Activated T-helper 1 cell treated with anti-CD3 and anti-CD28 coated beads, Interleukin-12 subunit alpha, Interleukin-12 subunit beta, Interleukin-2, Interleukin-4 antibody, amounts not matched to agents 30 ng/mL and 10 ng/mL and 1 ng/mL, durations not matched to agents 14 hours and 24 hours and 36 hours (primary cell): ENCODE measurements at regions not wholly inside any gene's neighbourhood (a gene's known extent, or its start where the extent isn't known, plus 50 kb on each side); places are given as distances from the start of the nearest gene placed in this dataset.
"Not testable (repeated sequence)": the region's sequence is repeated elsewhere in the genome, so short reads cannot be mapped to it uniquely, and the experiment has no call there.

Experiments
- DNase-seq: peaks from one replicate; pipeline ENCODE4 v3.0.0; 2021; ENCODE audit warnings: low spot score
- H3K27ac Mint-ChIP-seq: one replicate; pipeline ENCODE4 v1.8.0; 2021; ENCODE audit warnings: mild to moderate bottlenecking, mixed read lengths
- H3K27me3 Mint-ChIP-seq: one replicate; pipeline ENCODE4 v1.8.0; 2022; ENCODE audit warnings: mild to moderate bottlenecking, moderate library complexity, mixed read lengths; ENCODE audit not compliant: insufficient read depth
- H3K36me3 Mint-ChIP-seq: one replicate; pipeline ENCODE4 v1.8.0; 2021; ENCODE audit warnings: low read depth, mixed read lengths
- H3K4me1 Mint-ChIP-seq: one replicate; pipeline ENCODE4 v1.8.0; 2021; ENCODE audit warnings: low read depth, mixed read lengths
- H3K4me3 Mint-ChIP-seq: one replicate; pipeline ENCODE4 v1.8.0; 2021; ENCODE audit warnings: mild to moderate bottlenecking, moderate library complexity, mixed read lengths
- H3K9me3 Mint-ChIP-seq: one replicate; pipeline ENCODE4 v1.8.0; 2021; ENCODE audit warnings: mixed read lengths
- intact Hi-C: fragments of 100-400 bp; cut with micrococcal nuclease; formaldehyde crosslinking; loops from one replicate; pipeline ENCODE4 v1.15.1; 2024

- no peaks in the 10 kb centered on the region for H3K27me3 Mint-ChIP-seq
- H3K27ac Mint-ChIP-seq: no peak overlapping the region
- H3K4me3 Mint-ChIP-seq: no peak overlapping the region
- no peaks in the 10 kb centered on the region for H3K36me3 Mint-ChIP-seq
- no peaks in the 10 kb centered on the region for H3K4me1 Mint-ChIP-seq
- intact Hi-C loops: no loop called here
- DNase-seq: no peak
- peaks cover 4% of the 10 kb centered on the region for H3K9me3 Mint-ChIP-seq
Observed at GRCh38 chr21:27545754-27546349, 579.0 kb upstream of the ADAMTS5 start.

GRCh38 chr21:27542126-27542525, 575.2 kb upstream of the ADAMTS5 start:
- H3K27ac Mint-ChIP-seq, DNase-seq, H3K27me3 Mint-ChIP-seq, intact Hi-C loops, H3K36me3 Mint-ChIP-seq, H3K9me3 Mint-ChIP-seq, H3K4me3 Mint-ChIP-seq, H3K4me1 Mint-ChIP-seq: not testable (repeated sequence)

GRCh38 chr21:27536319-27536718, 569.4 kb upstream of the ADAMTS5 start:
- H3K36me3 Mint-ChIP-seq: no peaks in the 10 kb centered on the region
- no peak overlapping the region for H3K27ac Mint-ChIP-seq
- intact Hi-C loops: no loop called here
- DNase-seq: no peak
- no peaks in the 10 kb centered on the region for H3K4me1 Mint-ChIP-seq
- H3K27me3 Mint-ChIP-seq: no peaks in the 10 kb centered on the region
- H3K9me3 Mint-ChIP-seq: peaks cover 5% of the 10 kb centered on the region
- H3K4me3 Mint-ChIP-seq: no peak overlapping the region

DNA sequence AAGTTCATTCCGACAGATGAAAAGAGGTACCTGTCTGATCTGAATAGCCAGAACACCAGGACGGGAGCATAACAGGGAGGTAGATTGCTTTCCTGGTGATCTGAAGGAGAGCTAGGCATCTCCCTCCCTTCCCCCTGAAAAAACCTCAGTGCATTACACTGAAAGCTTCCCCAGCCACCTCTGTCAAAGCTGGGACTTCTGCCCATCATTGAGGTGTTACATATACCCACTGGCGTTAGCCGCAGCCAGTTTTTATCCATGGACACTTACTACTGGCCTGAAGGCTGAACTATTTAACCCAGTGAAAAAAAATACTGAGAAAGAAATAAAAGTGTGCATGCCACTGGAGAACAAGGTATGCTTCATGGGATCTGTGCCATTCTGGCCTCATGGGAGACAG, 568.3 kb upstream of the ADAMTS5 start:
- no peaks in the 10 kb centered on the region for H3K36me3 Mint-ChIP-seq
- no peak overlapping the region for H3K4me3 Mint-ChIP-seq
- no peak overlapping the region for H3K27ac Mint-ChIP-seq
- H3K4me1 Mint-ChIP-seq: no peaks in the 10 kb centered on the region
- peaks cover 5% of the 10 kb centered on the region for H3K9me3 Mint-ChIP-seq
- intact Hi-C loops: no loop called here
- DNase-seq: no peak
- no peaks in the 10 kb centered on the region for H3K27me3 Mint-ChIP-seq

- H3K9me3 Mint-ChIP-seq: peaks cover 5% of the 10 kb centered on the region
- intact Hi-C loops: no loop called here
- no peak for DNase-seq
- no peaks in the 10 kb centered on the region for H3K4me1 Mint-ChIP-seq
- H3K27ac Mint-ChIP-seq: no peak overlapping the region
- no peaks in the 10 kb centered on the region for H3K27me3 Mint-ChIP-seq
- H3K36me3 Mint-ChIP-seq: no peaks in the 10 kb centered on the region
- no peak overlapping the region for H3K4me3 Mint-ChIP-seq
Observed at GRCh38 chr21:27534206-27534605, 567.3 kb upstream of the ADAMTS5 start.

DNA sequence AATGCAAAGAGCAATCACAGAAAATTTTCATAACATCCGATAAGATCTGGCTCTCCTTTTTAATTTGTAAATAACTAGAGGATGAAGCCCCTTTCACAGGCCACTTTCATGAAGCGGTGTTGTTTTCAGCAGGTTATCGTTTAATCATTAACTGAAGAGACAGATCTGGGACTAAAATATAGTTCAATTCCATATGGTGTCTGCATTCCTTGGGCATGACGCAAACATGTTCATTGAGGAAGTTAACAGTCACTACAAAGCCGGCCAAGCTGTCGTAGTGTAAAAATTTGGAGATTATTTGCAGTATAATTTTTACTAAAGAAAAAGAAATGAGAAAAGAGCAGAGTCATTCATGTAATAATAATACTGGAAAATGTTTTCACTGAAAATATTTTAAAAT, 565.2 kb upstream of the ADAMTS5 start:
- H3K9me3 Mint-ChIP-seq: peaks cover 3% of the 10 kb centered on the region
- H3K36me3 Mint-ChIP-seq: no peaks in the 10 kb centered on the region
- intact Hi-C loops: no loop called here
- no peak overlapping the region for H3K27ac Mint-ChIP-seq
- no peak overlapping the region for H3K4me3 Mint-ChIP-seq
- no peak for DNase-seq
- H3K27me3 Mint-ChIP-seq: no peaks in the 10 kb centered on the region
- H3K4me1 Mint-ChIP-seq: no peaks in the 10 kb centered on the region

DNA sequence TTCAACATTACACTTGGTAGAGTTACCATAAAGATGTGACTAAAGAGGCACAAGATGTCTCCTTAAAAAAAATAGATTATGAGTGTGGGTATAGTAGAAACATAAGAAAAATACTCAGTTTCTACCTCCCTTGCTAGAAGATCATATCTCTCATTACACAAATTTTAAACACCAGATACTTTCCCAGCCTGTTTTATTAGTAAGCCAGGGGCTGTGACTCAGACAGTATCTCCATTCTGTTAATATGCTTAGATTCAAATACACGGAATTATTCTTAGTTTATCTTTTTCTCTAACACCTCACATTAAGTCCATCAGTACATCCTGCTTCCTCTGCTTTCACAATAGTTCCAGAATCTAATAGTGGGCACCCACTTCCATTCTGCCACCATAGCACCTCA, 561.8 kb upstream of the ADAMTS5 start:
- intact Hi-C loops: no loop called here
- H3K27me3 Mint-ChIP-seq: no peaks in the 10 kb centered on the region
- no peak overlapping the region for H3K27ac Mint-ChIP-seq
- DNase-seq: no peak
- no peak overlapping the region for H3K4me3 Mint-ChIP-seq
- peaks cover 7% of the 10 kb centered on the region for H3K9me3 Mint-ChIP-seq
- no peaks in the 10 kb centered on the region for H3K36me3 Mint-ChIP-seq
- no peaks in the 10 kb centered on the region for H3K4me1 Mint-ChIP-seq

- H3K9me3 Mint-ChIP-seq: peaks cover 7% of the 10 kb centered on the region
- no peak for DNase-seq
- H3K4me1 Mint-ChIP-seq: no peaks in the 10 kb centered on the region
- intact Hi-C loops: no loop called here
- no peak overlapping the region for H3K27ac Mint-ChIP-seq
- H3K27me3 Mint-ChIP-seq: no peaks in the 10 kb centered on the region
- H3K4me3 Mint-ChIP-seq: no peak overlapping the region
- no peaks in the 10 kb centered on the region for H3K36me3 Mint-ChIP-seq
Observed at GRCh38 chr21:27526451-27526850, 559.6 kb upstream of the ADAMTS5 start.

DNA sequence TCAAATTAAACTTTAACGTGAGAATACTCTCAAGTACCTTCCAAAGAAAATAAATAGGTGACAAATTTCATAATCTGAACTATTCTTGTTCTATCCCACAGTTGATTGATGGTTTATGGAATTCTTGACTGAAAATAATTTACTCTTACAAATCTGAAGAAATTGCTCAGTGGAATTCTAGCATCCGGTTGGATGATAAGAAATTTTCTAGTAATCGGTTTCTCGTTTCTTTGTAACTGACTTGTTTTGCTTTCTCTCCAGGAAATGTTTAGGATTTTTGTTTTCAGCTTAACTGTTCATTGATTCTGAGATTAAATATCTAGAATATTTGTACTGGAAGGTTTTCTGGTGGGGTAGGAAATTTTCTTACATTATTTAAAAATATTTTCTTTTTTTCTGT, 558.9 kb upstream of the ADAMTS5 start:
- Mint-ChIP-seq H3K36me3 (no peaks in the 10 kb centered on the region), H3K27me3 (no peaks in the 10 kb centered on the region), H3K4me3 (no peak overlapping the region), H3K9me3 (peaks cover 7% of the 10 kb centered on the region), H3K27ac (no peak overlapping the region), H3K4me1 (no peaks in the 10 kb centered on the region)
- intact Hi-C loops: no loop called here
- no peak for DNase-seq

GRCh38 chr21:27519361-27519760, 552.5 kb upstream of the ADAMTS5 start:
- no peak overlapping the region for H3K27ac Mint-ChIP-seq
- no peaks in the 10 kb centered on the region for H3K36me3 Mint-ChIP-seq
- no peak for DNase-seq
- H3K4me1 Mint-ChIP-seq: no peaks in the 10 kb centered on the region
- H3K27me3 Mint-ChIP-seq: no peaks in the 10 kb centered on the region
- H3K4me3 Mint-ChIP-seq: no peak overlapping the region
- H3K9me3 Mint-ChIP-seq: peaks cover 15% of the 10 kb centered on the region
- intact Hi-C loops: no loop called here

GRCh38 chr21:27517177-27517576, 550.3 kb upstream of the ADAMTS5 start:
- H3K36me3 Mint-ChIP-seq, H3K4me1 Mint-ChIP-seq, H3K27me3 Mint-ChIP-seq, H3K4me3 Mint-ChIP-seq, H3K27ac Mint-ChIP-seq, DNase-seq, intact Hi-C loops: not testable (repeated sequence)
- peaks cover 15% of the 10 kb centered on the region for H3K9me3 Mint-ChIP-seq

DNA sequence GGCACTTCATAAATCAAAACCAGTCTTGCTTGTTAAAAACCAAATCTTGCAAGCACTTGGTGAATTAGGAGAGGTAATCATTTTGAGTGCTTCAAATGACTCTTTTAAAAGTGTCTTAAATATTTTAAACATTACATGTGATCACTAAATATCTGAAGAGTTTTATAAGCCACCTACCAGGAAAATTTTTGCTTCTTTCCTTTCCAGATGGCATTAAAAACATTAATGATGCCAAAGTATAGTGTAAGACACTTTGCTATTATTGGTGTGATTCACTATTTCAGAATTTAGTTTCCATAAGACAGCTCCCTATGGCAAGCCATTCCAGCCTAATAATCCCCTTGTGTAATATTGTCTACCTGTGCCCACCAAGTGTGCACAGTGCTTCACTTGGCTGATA, 548.8 kb upstream of the ADAMTS5 start:
- Mint-ChIP-seq H3K36me3 (no peaks in the 10 kb centered on the region), H3K27ac (no peak overlapping the region), H3K9me3 (peaks cover 15% of the 10 kb centered on the region), H3K4me1 (no peaks in the 10 kb centered on the region), H3K4me3 (no peak overlapping the region), H3K27me3 (no peaks in the 10 kb centered on the region)
- no peak for DNase-seq
- intact Hi-C loops: no loop called here

DNA sequence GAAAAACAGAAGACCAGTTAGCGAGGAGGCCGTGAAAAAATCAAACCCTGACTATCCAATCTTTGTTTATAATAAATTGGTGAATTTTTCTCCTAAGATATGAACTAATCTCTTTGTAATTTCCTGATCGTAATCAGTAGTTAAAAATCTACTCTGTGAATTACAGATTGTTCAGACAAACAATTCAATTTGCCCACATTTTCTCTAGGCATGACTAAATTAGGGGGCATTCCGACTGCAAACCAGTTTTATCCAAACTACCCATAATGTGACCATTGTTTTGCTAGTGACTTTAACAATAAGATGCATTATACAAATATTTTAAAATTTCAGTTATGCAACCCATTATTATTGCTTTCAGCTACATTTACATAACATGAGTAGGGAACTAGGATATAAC, 546.9 kb upstream of the ADAMTS5 start:
- H3K4me1 Mint-ChIP-seq: no peaks in the 10 kb centered on the region

DNA sequence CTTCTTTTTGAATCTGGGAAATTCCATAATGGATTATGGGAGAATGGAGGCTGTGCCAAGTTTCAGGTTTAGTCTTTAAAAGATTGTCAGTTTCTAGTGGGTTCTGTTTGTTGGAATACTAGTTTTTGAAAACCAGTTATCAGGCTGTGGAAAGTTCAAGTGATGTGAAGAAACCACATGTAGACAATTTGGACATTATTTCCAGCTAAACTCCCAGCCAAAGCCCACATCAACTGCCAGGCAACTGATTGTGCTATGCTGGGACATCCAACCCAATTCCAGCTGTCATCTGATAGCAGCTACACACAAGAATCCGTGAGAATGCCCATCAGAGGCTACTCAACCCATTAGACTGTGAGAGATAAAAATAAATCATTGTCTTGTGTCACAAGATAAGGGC, 546.1 kb upstream of the ADAMTS5 start:
- H3K9me3 Mint-ChIP-seq: peaks cover 8% of the 10 kb centered on the region
- DNase-seq: no peak
- no peaks in the 10 kb centered on the region for H3K4me1 Mint-ChIP-seq
- intact Hi-C loops: no loop called here
- H3K27ac Mint-ChIP-seq: no peak overlapping the region
- H3K4me3 Mint-ChIP-seq: no peak overlapping the region
- H3K36me3 Mint-ChIP-seq: no peaks in the 10 kb centered on the region
- H3K27me3 Mint-ChIP-seq: no peaks in the 10 kb centered on the region

More for the DNA sequence above, 546.9 kb upstream of the ADAMTS5 start:
- DNase-seq: no peak
- H3K9me3 Mint-ChIP-seq: peaks cover 8% of the 10 kb centered on the region
- no peaks in the 10 kb centered on the region for H3K27me3 Mint-ChIP-seq
- no peaks in the 10 kb centered on the region for H3K36me3 Mint-ChIP-seq
- intact Hi-C loops: no loop called here
- no peak overlapping the region for H3K4me3 Mint-ChIP-seq
- no peak overlapping the region for H3K27ac Mint-ChIP-seq
